Caco-2 (cell line): ENCODE measurements at regions not wholly inside any gene's neighbourhood (a gene's known extent, or its start where the extent isn't known, plus 50 kb on each side); places are given as distances from the start of the nearest gene placed in this dataset.

Source experiments
- BruUV-seq: library from RNA; stranded (reverse); fragments of 400-500 nt; replicated peaks from 2 replicates; lab custom pipeline; 2021; lab: Mats Ljungman, UMichigan
- CTCF ChIA-PET: fragments of 300-600 bp; sonication (Branson Sonifier 250); formaldehyde crosslinking; loops from one replicate; lab custom pipeline; 2022; ENCODE audit warnings: antibody characterized with exemption; lab: Charles Lee
- POLR2A ChIA-PET: fragments of 300-600 bp; sonication (Branson Sonifier 250); formaldehyde crosslinking; loops from one replicate; lab custom pipeline; 2022; ENCODE audit warnings: antibody characterized with exemption; lab: Charles Lee
- DNase-seq, 2 experiments: peaks; one replicate each; pipeline versions ENCODE4 v3.0.0 to v3.0.0-alpha.2; 2020 to 2022
- H3K27me3 ChIP-seq: replicated peaks from 2 replicates; pipeline ENCODE4 v1.6.0; 2011; ENCODE audit warnings: low read length; ENCODE audit not compliant: control insufficient read depth, insufficient read depth
- H3K36me3 ChIP-seq: 2 replicates; pipeline ENCODE4 v1.5.1; 2011; ENCODE audit warnings: low read length; ENCODE audit not compliant: control insufficient read depth, insufficient read depth
- H3K4me1 ChIP-seq: fragments of 250-450 bp; sonication (Bioruptor Pico); 2 replicates; pipeline ENCODE4 v1.5.1; 2020; ENCODE audit warnings: mild to moderate bottlenecking
- H3K4me3 ChIP-seq: 2 replicates; pipeline ENCODE4 v1.5.1; 2011; ENCODE audit warnings: low read depth, mild to moderate bottlenecking, control low read depth, low read length
- H3K9me3 ChIP-seq: fragments of 250-450 bp; sonication (Bioruptor Pico); 2 replicates; pipeline ENCODE4 v1.5.1; 2020; ENCODE audit warnings: mild to moderate bottlenecking, moderate library complexity
- H3K27ac Mint-ChIP-seq: one replicate; pipeline ENCODE4 v1.8.0; 2022; ENCODE audit warnings: mixed read lengths; ENCODE audit not compliant: unreplicated experiment
- H3K27me3 Mint-ChIP-seq: one replicate; pipeline ENCODE4 v1.8.0; 2022; ENCODE audit warnings: mixed read lengths; ENCODE audit not compliant: insufficient read depth, unreplicated experiment
- H3K36me3 Mint-ChIP-seq: one replicate; pipeline ENCODE4 v1.8.0; 2022; ENCODE audit warnings: mild to moderate bottlenecking, mixed read lengths; ENCODE audit not compliant: insufficient read depth, unreplicated experiment
- H3K4me1 Mint-ChIP-seq: one replicate; pipeline ENCODE4 v1.8.0; 2022; ENCODE audit warnings: low read depth, mixed read lengths; ENCODE audit not compliant: unreplicated experiment
- H3K4me3 Mint-ChIP-seq: one replicate; pipeline ENCODE4 v1.8.0; 2022; ENCODE audit warnings: mild to moderate bottlenecking, moderate library complexity, mixed read lengths; ENCODE audit not compliant: unreplicated experiment
- H3K9me3 Mint-ChIP-seq: one replicate; pipeline ENCODE4 v1.8.0; 2022; ENCODE audit warnings: mixed read lengths; ENCODE audit not compliant: unreplicated experiment
- CTCF ChIP-seq, 2 experiments: fragments of 200-600 bp in 1 of 2; IDR thresholded peaks; 1 replicate in 1 of 2; 2 replicates in 1 of 2; pipeline versions ENCODE4 v1.5.1 to v1.8.0; 2011 to 2022; ENCODE audit warnings: antibody characterized with exemption in 1 of 2, control low read depth in 1 of 2, inconsistent platforms in 1 of 2, low read depth in 1 of 2, low read length in 1 of 2, mild to moderate bottlenecking in 1 of 2, moderate library complexity in 1 of 2; ENCODE audit not compliant: insufficient read depth in 1 of 2, severe bottlenecking in 1 of 2, unreplicated experiment in 1 of 2
- intact Hi-C: fragments of 100-400 bp; cut with micrococcal nuclease; formaldehyde crosslinking; loops from one replicate; pipeline ENCODE4 v1.10.0; 2022; ENCODE audit not compliant: unreplicated experiment

GRCh38 chr3:6172871-6173642, 687.9 kb upstream of the GRM7 start:
- Histone ChIP-seq H3K4me1 (no peaks in the 10 kb centered on the region), H3K27me3 (no peaks in the 10 kb centered on the region), H3K36me3 (no peaks in the 10 kb centered on the region), H3K4me3 (no peak overlapping the region), H3K9me3 (no peaks in the 10 kb centered on the region)
- H3K27me3 Mint-ChIP-seq = peaks cover 2% of the 10 kb centered on the region
- H3K36me3 Mint-ChIP-seq = no peaks in the 10 kb centered on the region
- H3K27ac Mint-ChIP-seq = no peak overlapping the region
- no peak overlapping the region for H3K4me3 Mint-ChIP-seq
- H3K9me3 Mint-ChIP-seq = no peaks in the 10 kb centered on the region
- H3K4me1 Mint-ChIP-seq = no peaks in the 10 kb centered on the region
- no TSS peak for BruUV-seq
- no peak for DNase-seq
- ChIA-PET POLR2A (no interaction called here), CTCF (interaction anchor here (0.6 kb wide), 1 partner anchor 553 kb away, joined by 4 read pairs; no protein-coding TSS in a partner anchor)
- no peak for TF ChIP-seq CTCF (IDR thresholded peaks at IDR 0.05; ENCODE audit: insufficient read depth in 1 of 2, low read depth in 1 of 2, low read length in 1 of 2, severe bottlenecking in 1 of 2, unreplicated experiment in 1 of 2)
- intact Hi-C loops = no loop called here

GRCh38 chr3:6177417-6177816, 683.5 kb upstream of the GRM7 start:
- Mint-ChIP-seq H3K36me3 (no peaks in the 10 kb centered on the region), H3K27ac (no peak overlapping the region), H3K27me3 (no peaks in the 10 kb centered on the region), H3K9me3 (no peaks in the 10 kb centered on the region), H3K4me1 (peaks cover 4% of the 10 kb centered on the region), H3K4me3 (no peak overlapping the region)
- no peak for TF ChIP-seq CTCF (IDR thresholded peaks at IDR 0.05; ENCODE audit: insufficient read depth in 1 of 2, low read depth in 1 of 2, low read length in 1 of 2, severe bottlenecking in 1 of 2, unreplicated experiment in 1 of 2)
- POLR2A ChIA-PET = no interaction called here
- intact Hi-C loops = no loop called here
- no peak overlapping the region for H3K4me3 ChIP-seq
- no peaks in the 10 kb centered on the region for H3K9me3 ChIP-seq
- no peaks in the 10 kb centered on the region for H3K36me3 ChIP-seq
- no TSS peak for BruUV-seq
- H3K4me1 ChIP-seq = no peaks in the 10 kb centered on the region
- CTCF ChIA-PET = no interaction called here
- no peaks in the 10 kb centered on the region for H3K27me3 ChIP-seq
- no peak for DNase-seq

DNA sequence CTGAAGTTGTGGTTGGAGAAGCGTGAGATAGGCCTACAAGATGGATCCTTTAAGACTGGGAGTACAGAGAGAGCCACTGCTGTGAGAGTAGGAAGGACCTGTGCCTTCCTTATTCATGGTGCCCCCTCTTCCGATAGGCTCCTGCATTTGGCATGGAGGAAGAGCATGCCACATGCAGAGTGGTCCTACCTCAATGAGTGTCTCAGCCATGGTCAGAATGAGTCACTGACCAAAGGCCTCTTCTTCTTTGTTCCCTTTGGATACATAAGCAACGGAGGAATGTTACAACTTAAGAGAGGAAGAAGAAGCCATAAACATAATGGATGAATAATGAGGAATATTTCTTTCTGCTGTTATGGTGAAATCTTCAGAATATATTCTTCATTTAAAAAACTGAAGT, 681.2 kb upstream of the GRM7 start:
- peaks cover 9% of the 10 kb centered on the region for H3K4me1 Mint-ChIP-seq
- no TSS peak for BruUV-seq
- Histone ChIP-seq H3K36me3 (no peaks in the 10 kb centered on the region), H3K4me1 (no peaks in the 10 kb centered on the region), H3K9me3 (no peaks in the 10 kb centered on the region), H3K27me3 (no peaks in the 10 kb centered on the region), H3K4me3 (no peak overlapping the region)
- ChIA-PET POLR2A (no interaction called here), CTCF (no interaction called here)
- H3K27ac Mint-ChIP-seq = no peak overlapping the region
- TF ChIP-seq CTCF (IDR thresholded peaks at IDR 0.05; ENCODE audit: insufficient read depth in 1 of 2, low read depth in 1 of 2, low read length in 1 of 2, severe bottlenecking in 1 of 2, unreplicated experiment in 1 of 2) = no peak
- intact Hi-C loops = no loop called here
- DNase-seq = no peak
- no peaks in the 10 kb centered on the region for H3K36me3 Mint-ChIP-seq
- no peaks in the 10 kb centered on the region for H3K9me3 Mint-ChIP-seq
- no peak overlapping the region for H3K4me3 Mint-ChIP-seq
- peaks cover 2% of the 10 kb centered on the region for H3K27me3 Mint-ChIP-seq
